HepG2 (cell line): ENCODE measurements at regions not wholly inside any gene's neighbourhood (a gene's known extent, or its start where the extent isn't known, plus 50 kb on each side); places are given as distances from the start of the nearest gene placed in this dataset.

Experiments used
- ATAC-seq: fragments of 200-7000 bp; cut with Tn5 transposase; 3 replicates; pipeline ENCODE4 v1.9.1; 2020; ENCODE audit warnings: mild to moderate bottlenecking, moderate library complexity
- BruUV-seq: library from RNA; stranded (reverse); fragments of 400-500 nt; replicated peaks from 2 replicates; lab custom pipeline; 2021; lab: Mats Ljungman, UMichigan
- CTCF ChIA-PET: fragments of 300-600 bp; formaldehyde crosslinking; extraction: SDS; loops from one replicate; lab custom pipeline; 2021; ENCODE audit warnings: low total read pairs, inconsistent platforms, low intra/inter-chr PET ratio; lab: Yijun Ruan, JAX
- POLR2A ChIA-PET: fragments of 350-600 bp; sonication (Branson Sonifier 250); formaldehyde crosslinking; loops from one replicate; lab custom pipeline; 2020; ENCODE audit warnings: antibody characterized with exemption, inconsistent platforms; lab: Yijun Ruan, JAX
- DNase-seq: peaks from one replicate; pipeline ENCODE4 v3.0.0-alpha.2; 2015; ENCODE audit warnings: low spot score
- FAIRE-seq: peaks from 3 replicates; lab custom pipeline; 2011; peaks lifted over from hg19 to GRCh38; lab: Jason Lieb, UNC
- H2AFZ ChIP-seq: one replicate; pipeline ENCODE4 v1.6.1; 2011; ENCODE audit warnings: low read length, inconsistent platforms
- H3K27ac ChIP-seq: fragments of 300-600 bp; 3 replicates; pipeline ENCODE4 v1.8.0; 2011; ENCODE audit warnings: mixed run types, mild to moderate bottlenecking, mixed read lengths, low read length, inconsistent platforms; ENCODE audit not compliant: insufficient read depth; ENCODE audit errors: extremely low read length
- H3K27me3 ChIP-seq, 2 experiments: fragments of 200-600 bp in 1 of 2; 2 replicates in 1 of 2; 3 replicates in 1 of 2; pipeline versions ENCODE4 v1.6.0 to v1.8.0; 2011; ENCODE audit warnings: low read length in 2 of 2, mild to moderate bottlenecking in 2 of 2, moderate library complexity in 2 of 2, inconsistent platforms in 1 of 2; ENCODE audit not compliant: insufficient read depth in 2 of 2, control insufficient read depth in 1 of 2
- H3K36me3 ChIP-seq, 2 experiments: fragments of 200-600 bp in 1 of 2; replicated peaks in 1 of 2; 2 replicates in 1 of 2; 3 replicates in 1 of 2; pipeline versions ENCODE4 v1.5.1 to v1.8.0; 2011; ENCODE audit warnings: low read length in 2 of 2, inconsistent platforms in 1 of 2; ENCODE audit not compliant: insufficient read depth in 2 of 2, control insufficient read depth in 1 of 2
- H3K4me1 ChIP-seq: 2 replicates; pipeline ENCODE4 v1.5.1; 2012; ENCODE audit warnings: low read length, inconsistent platforms; ENCODE audit not compliant: insufficient read depth
- H3K4me2 ChIP-seq: 2 replicates; pipeline ENCODE4 v1.6.0; 2011; ENCODE audit warnings: low read depth, low read length, inconsistent platforms
- H3K4me3 ChIP-seq, 3 experiments: fragments of 200-600 bp in 1 of 3; sonication (generic), shearing (Covaris generic) in 1 of 3; replicated peaks in 1 of 3; 2 replicates each; pipeline ENCODE4 v1.5.1; 2011 to 2016; ENCODE audit warnings: low read length in 3 of 3, inconsistent platforms in 2 of 3, low read depth in 2 of 3, mild to moderate bottlenecking in 2 of 3, control low read depth in 1 of 3, mixed read lengths in 1 of 3; ENCODE audit not compliant: insufficient read depth in 1 of 3
- H3K79me2 ChIP-seq: one replicate; pipeline ENCODE4 v1.6.1; 2011; ENCODE audit warnings: low read length, inconsistent platforms; ENCODE audit not compliant: insufficient read depth
- H3K9ac ChIP-seq: 2 replicates; pipeline ENCODE4 v1.6.0; 2011; ENCODE audit warnings: mild to moderate bottlenecking, low read depth, low read length, inconsistent platforms; ENCODE audit not compliant: insufficient read depth
- H3K9me3 ChIP-seq: 2 replicates; pipeline ENCODE4 v1.5.1; 2012; ENCODE audit warnings: mild to moderate bottlenecking, low read length
- H4K20me1 ChIP-seq: 2 replicates; pipeline ENCODE4 v1.6.0; 2011; ENCODE audit warnings: inconsistent platforms, mild to moderate bottlenecking, low read length, moderate library complexity; ENCODE audit not compliant: insufficient read depth
- FOXA3 ChIP-seq: IDR thresholded peaks from 2 replicates; pipeline ENCODE4 v1.6.1; 2016; ENCODE audit warnings: missing genetic modification reagents, missing compliant biosample characterization
- MIXL1 ChIP-seq: IDR thresholded peaks from 2 replicates; pipeline ENCODE4 v1.6.1; 2016
- NKX3-1 ChIP-seq: sonication (generic); formaldehyde crosslinking; IDR thresholded peaks from 2 replicates; pipeline ENCODE4 v1.5.0; 2020; ENCODE audit warnings: missing genetic modification reagents
- RCOR2 ChIP-seq: IDR thresholded peaks from 2 replicates; pipeline ENCODE4 v1.6.1; 2016; ENCODE audit warnings: missing biosample characterization, missing genetic modification reagents
- SRF ChIP-seq: IDR thresholded peaks from 2 replicates; pipeline ENCODE4 v1.6.1; 2011; ENCODE audit warnings: mild to moderate bottlenecking, low read depth, low read length, moderate library complexity
- SRSF9 ChIP-seq: fragments of 200-400 bp; formaldehyde crosslinking; IDR thresholded peaks from 2 replicates; pipeline ENCODE4 v1.6.1; 2018; ENCODE audit warnings: borderline replicate concordance, mild to moderate bottlenecking, low read depth, low read length; ENCODE audit not compliant: insufficient read depth, poor library complexity, severe bottlenecking
- TCF7L2 ChIP-seq: IDR thresholded peaks from 2 replicates; pipeline ENCODE4 v1.6.1; 2011; ENCODE audit warnings: mild to moderate bottlenecking, low read depth, low read length, moderate library complexity
- TRIM24 ChIP-seq: sonication (generic); formaldehyde crosslinking; IDR thresholded peaks from 2 replicates; pipeline ENCODE4 v1.8.0; 2022; ENCODE audit warnings: mild to moderate bottlenecking, missing genetic modification reagents
- ZNF3 ChIP-seq: IDR thresholded peaks from 2 replicates; pipeline ENCODE4 v1.7.0; 2017; ENCODE audit warnings: inconsistent platforms
- ZNF430 ChIP-seq: sonication (generic); formaldehyde crosslinking; IDR thresholded peaks from 2 replicates; pipeline ENCODE4 v1.9.0; 2021; ENCODE audit warnings: mild to moderate bottlenecking, missing genetic modification reagents
- ZNF460 ChIP-seq: sonication (generic); formaldehyde crosslinking; IDR thresholded peaks from 2 replicates; pipeline ENCODE4 v1.5.1; 2020; ENCODE audit warnings: missing genetic modification reagents, mild to moderate bottlenecking, borderline replicate concordance
- ZNF776 ChIP-seq: sonication (generic); formaldehyde crosslinking; IDR thresholded peaks from 2 replicates; pipeline ENCODE4 v1.4.0; 2020; ENCODE audit warnings: mild to moderate bottlenecking, missing genetic modification reagents
- ZNF782 ChIP-seq: sonication (generic); formaldehyde crosslinking; IDR thresholded peaks from 2 replicates; pipeline ENCODE4 v1.4.0; 2020; ENCODE audit warnings: missing genetic modification reagents, mild to moderate bottlenecking, borderline replicate concordance
- ZZZ3 ChIP-seq: sonication (generic); formaldehyde crosslinking; IDR thresholded peaks from 2 replicates; pipeline ENCODE4 v1.4.0; 2020; ENCODE audit warnings: missing genetic modification reagents, mild to moderate bottlenecking, borderline replicate concordance
- WGBS: methylation state at CpG from one replicate; pipeline ENCODE4 v1.1.6; 2017; ENCODE audit warnings: low lambda C conversion rate; 5-methylcytosine and 5-hydroxymethylcytosine counted together
- in situ Hi-C: cut with HindIII; loops from 2 replicates; pipeline ENCODE4 v1.10.0; 2017; ENCODE audit warnings: low pct_unique_long_range_greater_than_20kb; ENCODE audit not compliant: extremely low pct_ligation_motif_present
- intact Hi-C: fragments of 100-400 bp; cut with micrococcal nuclease; formaldehyde crosslinking; loops from one replicate; pipeline ENCODE4 v1.10.0; 2022; ENCODE audit not compliant: unreplicated experiment
- TF ChIP-seq, protein P1 (sequence below): sonication (generic); formaldehyde crosslinking; IDR thresholded peaks from 2 replicates; pipeline ENCODE4 v1.8.1; 2023; ENCODE audit warnings: mild to moderate bottlenecking, missing genetic modification reagents, borderline replicate concordance
- TF ChIP-seq, protein P2 (sequence below): sonication (generic); formaldehyde crosslinking; IDR thresholded peaks from 2 replicates; pipeline ENCODE4 v1.4.0; 2020; ENCODE audit warnings: low read depth, missing genetic modification reagents

DNA sequence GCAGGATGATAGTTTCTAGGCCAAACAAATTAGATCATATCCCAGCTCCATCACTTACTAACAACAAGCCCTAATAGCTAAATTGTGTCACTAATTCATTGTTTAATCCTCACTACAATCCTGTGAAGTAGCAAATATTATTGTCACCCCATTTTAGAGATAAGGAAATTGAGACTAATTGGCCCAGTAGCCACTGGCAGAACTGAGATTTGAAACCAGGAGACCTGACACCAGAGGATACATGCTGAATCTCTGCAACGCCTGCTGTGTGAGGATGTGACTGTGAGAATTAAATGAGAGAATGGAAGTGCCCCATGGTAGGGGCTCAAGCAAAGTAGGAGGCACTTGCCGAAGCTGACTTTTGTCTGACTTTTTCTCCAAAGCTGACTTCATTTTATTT is 124.3 kb upstream of the CITED2 start (continued):
- no peak for TF ChIP-seq RCOR2 (CRISPR knock-in tag)

DNA sequence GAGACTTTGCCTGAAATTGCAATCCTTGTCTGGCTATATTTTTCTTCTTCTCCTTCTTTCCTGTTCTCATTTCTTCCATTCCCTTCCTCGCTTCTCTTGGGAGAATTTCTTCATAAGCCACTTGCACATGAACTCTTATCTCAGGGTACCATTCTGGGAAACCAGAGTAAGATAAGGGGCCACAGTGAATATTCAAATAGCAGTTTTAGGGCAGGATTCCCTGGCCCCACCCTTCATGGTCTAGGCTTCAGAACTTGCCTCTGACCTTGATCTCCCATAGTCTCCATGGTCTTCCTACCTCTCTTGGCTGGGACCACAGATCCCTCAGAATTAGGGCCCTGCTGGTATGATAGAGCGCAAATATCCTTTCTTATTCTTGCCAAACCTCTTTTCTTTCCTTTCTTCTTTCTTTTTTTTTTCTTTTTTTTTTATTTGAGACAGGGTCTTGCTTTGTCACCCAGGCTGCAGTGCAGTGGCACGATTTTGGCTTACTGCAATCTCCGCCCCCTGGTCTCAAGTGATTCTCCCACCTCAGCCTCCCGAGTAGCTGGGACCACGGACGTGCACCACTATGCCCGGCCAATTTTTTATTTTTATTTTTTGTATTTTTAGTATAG is 123.0 kb upstream of the CITED2 start:
- intact Hi-C loops: loop anchor here (1.0 kb wide), 1 partner anchor 11 kb away; no protein-coding TSS in a partner anchor
- 65% methylated on average over 8 of the region's 8 CpGs for WGBS
- DNase-seq: no peak
- in situ Hi-C loops: no loop called here
- CTCF ChIA-PET: no interaction called here
- H3K27me3 ChIP-seq: no peaks in the 10 kb centered on the region
- TF ChIP-seq RCOR2 (CRISPR knock-in tag) (no peak), ZZZ3 (CRISPR knock-in tag) (no peak), NKX3-1 (CRISPR knock-in tag) (no peak), TCF7L2 (no peak), MIXL1 (CRISPR knock-in tag) (no peak), ZNF776 (CRISPR knock-in tag) (no peak), SRF (no peak), ZNF430 (CRISPR knock-in tag) (no peak), FOXA3 (CRISPR knock-in tag) (no peak), SRSF9 (no peak), ZNF460 (no peak), TRIM24 (no peak), ZNF3 (CRISPR knock-in tag) (no peak), ZNF782 (no peak)
- TF ChIP-seq, protein P1, sequence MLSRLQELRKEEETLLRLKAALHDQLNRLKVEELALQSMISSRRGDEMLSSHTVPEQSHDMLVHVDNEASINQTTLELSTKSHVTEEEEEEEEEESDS: no peak
- TF ChIP-seq, protein P2, sequence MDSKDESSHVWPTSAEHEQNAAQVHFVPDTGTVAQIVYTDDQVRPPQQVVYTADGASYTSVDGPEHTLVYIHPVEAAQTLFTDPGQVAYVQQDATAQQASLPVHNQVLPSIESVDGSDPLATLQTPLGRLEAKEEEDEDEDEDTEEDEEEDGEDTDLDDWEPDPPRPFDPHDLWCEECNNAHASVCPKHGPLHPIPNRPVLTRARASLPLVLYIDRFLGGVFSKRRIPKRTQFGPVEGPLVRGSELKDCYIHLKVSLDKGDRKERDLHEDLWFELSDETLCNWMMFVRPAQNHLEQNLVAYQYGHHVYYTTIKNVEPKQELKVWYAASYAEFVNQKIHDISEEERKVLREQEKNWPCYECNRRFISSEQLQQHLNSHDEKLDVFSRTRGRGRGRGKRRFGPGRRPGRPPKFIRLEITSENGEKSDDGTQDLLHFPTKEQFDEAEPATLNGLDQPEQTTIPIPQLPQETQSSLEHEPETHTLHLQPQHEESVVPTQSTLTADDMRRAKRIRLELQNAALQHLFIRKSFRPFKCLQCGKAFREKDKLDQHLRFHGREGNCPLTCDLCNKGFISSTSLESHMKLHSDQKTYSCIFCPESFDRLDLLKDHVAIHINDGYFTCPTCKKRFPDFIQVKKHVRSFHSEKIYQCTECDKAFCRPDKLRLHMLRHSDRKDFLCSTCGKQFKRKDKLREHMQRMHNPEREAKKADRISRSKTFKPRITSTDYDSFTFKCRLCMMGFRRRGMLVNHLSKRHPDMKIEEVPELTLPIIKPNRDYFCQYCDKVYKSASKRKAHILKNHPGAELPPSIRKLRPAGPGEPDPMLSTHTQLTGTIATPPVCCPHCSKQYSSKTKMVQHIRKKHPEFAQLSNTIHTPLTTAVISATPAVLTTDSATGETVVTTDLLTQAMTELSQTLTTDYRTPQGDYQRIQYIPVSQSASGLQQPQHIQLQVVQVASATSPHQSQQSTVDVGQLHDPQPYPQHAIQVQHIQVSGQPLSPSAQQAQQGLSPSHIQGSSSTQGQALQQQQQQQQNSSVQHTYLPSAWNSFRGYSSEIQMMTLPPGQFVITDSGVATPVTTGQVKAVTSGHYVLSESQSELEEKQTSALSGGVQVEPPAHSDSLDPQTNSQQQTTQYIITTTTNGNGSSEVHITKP: no peak
- H4K20me1 ChIP-seq: no peaks in the 10 kb centered on the region
- no peak for FAIRE-seq
- no peak overlapping the region for H3K9ac ChIP-seq
- no TSS peak for BruUV-seq
- POLR2A ChIA-PET: no interaction called here
- 0 out of 2 replicates have a peak, but pooled peaks cover 6% of the 10 kb centered on the region for H3K9me3 ChIP-seq
- no peaks in the 10 kb centered on the region for H3K36me3 ChIP-seq
- no peak overlapping the region for H2AFZ ChIP-seq
- no peaks in the 10 kb centered on the region for H3K79me2 ChIP-seq
- no peak for ATAC-seq
- no peak overlapping the region for H3K4me3 ChIP-seq
- no peak overlapping the region for H3K4me2 ChIP-seq
- no peak overlapping the region for H3K27ac ChIP-seq
- peaks cover 14% of the 10 kb centered on the region for H3K4me1 ChIP-seq
